Renal pelvis (tissue), 1 donor: ENCODE measurements at regions not wholly inside any gene's neighbourhood (a gene's known extent, or its start where the extent isn't known, plus 50 kb on each side); places are given as distances from the start of the nearest gene placed in this dataset.
A peak's percentile ranks its signal among the peaks of the same experiment; 100 is the strongest.
"Not testable (repeated sequence)": the region's sequence is repeated elsewhere in the genome, so short reads cannot be mapped to it uniquely, and the experiment has no call there.

Experiments used
- DNase-seq: peaks from one replicate; pipeline ENCODE4 v3.0.0-alpha.2; 2013

- no peak for DNase-seq
These were observed 72.0 kb upstream of the DHRSX start for GRCh38 chrX:2572740-2573139.

GRCh38 chrX:2568125-2568524 lies 67.3 kb upstream of the DHRSX start:
- no peak for DNase-seq

GRCh38 chrX:2566055-2566454 lies 65.3 kb upstream of the DHRSX start:
- DNase-seq: no peak

- no peak for DNase-seq
These were observed 60.7 kb upstream of the DHRSX start for GRCh38 chrX:2561456-2561855.

- no peak for DNase-seq
These were observed 58.3 kb upstream of the DHRSX start for GRCh38 chrX:2559124-2559523.

- no peak for DNase-seq
These were observed 54.1 kb upstream of the DHRSX start for GRCh38 chrX:2554891-2555290.

GRCh38 chrX:2554066-2554465 lies 53.3 kb upstream of the DHRSX start:
- not testable (repeated sequence) for DNase-seq

GRCh38 chrX:2552621-2553201 lies 51.9 kb upstream of the DHRSX start:
- peak; percentile 70 for DNase-seq

GRCh38 chrX:2550328-2551020 lies 49.7 kb upstream of the DHRSX start:
- no peak for DNase-seq
